ENCODE measurements at regions not wholly inside any gene's neighbourhood (a gene's known extent, or its start where the extent isn't known, plus 50 kb on each side); places are given as distances from the start of the nearest gene placed in this dataset.

DNA sequence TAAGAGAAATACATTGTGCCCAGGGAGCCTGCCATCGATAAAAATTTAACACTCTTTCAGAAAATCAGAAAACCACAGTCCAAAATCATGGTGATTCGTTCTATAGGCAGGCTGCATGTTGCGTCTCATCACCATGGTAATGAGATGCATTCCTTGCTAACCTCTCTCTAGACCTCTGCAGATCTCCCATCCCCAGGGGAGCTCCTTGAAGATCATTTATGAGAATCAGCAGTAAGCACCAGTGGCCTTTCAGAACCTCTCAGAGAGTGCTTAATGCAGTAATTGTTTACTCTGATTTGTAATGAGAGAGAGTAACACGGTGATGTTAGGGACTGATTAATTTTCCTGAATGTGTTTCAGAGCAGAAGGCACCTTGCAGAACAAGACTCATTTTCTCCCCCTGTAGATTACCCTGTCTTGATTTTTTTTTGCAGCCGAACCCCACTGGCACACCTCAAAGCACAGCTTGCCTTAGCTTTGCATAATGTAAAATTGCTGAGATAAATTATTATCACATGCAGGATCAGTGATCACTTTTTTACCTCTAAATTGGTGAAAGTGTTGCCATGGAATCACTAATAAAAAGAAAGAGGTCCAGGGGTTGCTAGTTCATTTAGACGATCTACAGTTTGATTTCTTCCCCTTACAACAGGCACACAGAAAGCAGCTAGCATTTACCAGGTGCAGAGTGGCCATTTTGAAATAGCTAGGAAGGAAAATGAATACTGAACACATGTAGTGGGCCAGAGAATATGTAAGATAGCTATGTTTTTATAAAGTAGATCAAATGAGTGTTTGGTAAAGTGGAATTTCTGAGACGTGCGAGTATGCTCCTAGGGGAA lies 98.9 kb upstream of the CHL1 start:
- POLR2A ChIA-PET (ENCODE audit: partially characterized antibody) = no interaction called here
- CTCF ChIA-PET (ENCODE audit: partially characterized antibody) = no interaction called here
- no peaks in the 10 kb centered on the region for H3K4me1 ChIP-seq (ENCODE audit: insufficient read depth, low read length)

GRCh38 chr3:98259-98654 lies 98.3 kb upstream of the CHL1 start:
- H3K27ac ChIP-seq (ENCODE audit: low read depth, low read length) = no peak overlapping the region
- H3K36me3 Mint-ChIP-seq = no peaks in the 10 kb centered on the region
- no peaks in the 10 kb centered on the region for H3K4me1 Mint-ChIP-seq
- intact Hi-C loops (cut with micrococcal nuclease) = no loop called here
- peaks cover 0 to 2% (median 0%) of the 10 kb centered on the region in 8 donors for H3K9me3 Mint-ChIP-seq
- POLR2A ChIA-PET (ENCODE audit: partially characterized antibody) = no interaction called here
- DNase-seq = no peak
- H3K4me1 ChIP-seq (ENCODE audit: insufficient read depth, low read length) = no peaks in the 10 kb centered on the region
- no peak overlapping the region for H3K27ac Mint-ChIP-seq
- CTCF ChIA-PET (ENCODE audit: partially characterized antibody) = no interaction called here
- H3K4me3 ChIP-seq (ENCODE audit: low read length in 2 of 2) = no peak overlapping the region
- H3K4me3 Mint-ChIP-seq = no peak overlapping the region
- no peaks in the 10 kb centered on the region for H3K36me3 ChIP-seq (ENCODE audit: insufficient read depth, low read length)
- H3K9me3 ChIP-seq (ENCODE audit: control insufficient read depth in 1 of 2, low read length in 2 of 2) = no peaks in the 10 kb centered on the region
- peaks cover 0 to 3% of the 10 kb centered on the region in 2 donors for H3K27me3 Mint-ChIP-seq
- no peaks in the 10 kb centered on the region for H3K27me3 ChIP-seq (ENCODE audit: insufficient read depth, low read length)

More for the DNA sequence above, 98.9 kb upstream of the CHL1 start:
- no peak overlapping the region for H3K27ac ChIP-seq (ENCODE audit: low read depth, low read length)
- no peaks in the 10 kb centered on the region for H3K27me3 ChIP-seq (ENCODE audit: insufficient read depth, low read length)
- no peak for DNase-seq
- no peaks in the 10 kb centered on the region for H3K36me3 Mint-ChIP-seq
- H3K4me3 ChIP-seq (ENCODE audit: low read length in 2 of 2) = no peak overlapping the region
- intact Hi-C loops (cut with micrococcal nuclease) = no loop called here
- no peaks in the 10 kb centered on the region for H3K36me3 ChIP-seq (ENCODE audit: insufficient read depth, low read length)
- no peaks in the 10 kb centered on the region for H3K4me1 Mint-ChIP-seq
- no peaks in the 10 kb centered on the region for H3K9me3 ChIP-seq (ENCODE audit: control insufficient read depth in 1 of 2, low read length in 2 of 2)
- H3K9me3 Mint-ChIP-seq = peaks cover 0 to 2% (median 0%) of the 10 kb centered on the region in 8 donors
- no peak overlapping the region for H3K27ac Mint-ChIP-seq
- H3K27me3 Mint-ChIP-seq = peaks cover 0 to 3% of the 10 kb centered on the region in 2 donors
- H3K4me3 Mint-ChIP-seq = no peak overlapping the region

- no peak overlapping the region for H3K27ac ChIP-seq (ENCODE audit: low read depth, low read length)
- no peaks in the 10 kb centered on the region for H3K4me1 ChIP-seq (ENCODE audit: insufficient read depth, low read length)
- no peaks in the 10 kb centered on the region for H3K4me1 Mint-ChIP-seq
- no peak overlapping the region for H3K27ac Mint-ChIP-seq
- H3K4me3 Mint-ChIP-seq = no peak overlapping the region
- no peaks in the 10 kb centered on the region for H3K36me3 ChIP-seq (ENCODE audit: insufficient read depth, low read length)
- ChIA-PET POLR2A (ENCODE audit: partially characterized antibody) (no interaction called here), CTCF (ENCODE audit: partially characterized antibody) (no interaction called here)
- no peaks in the 10 kb centered on the region for H3K27me3 ChIP-seq (ENCODE audit: insufficient read depth, low read length)
- no peaks in the 10 kb centered on the region for H3K9me3 ChIP-seq (ENCODE audit: control insufficient read depth in 1 of 2, low read length in 2 of 2)
- no peak overlapping the region for H3K4me3 ChIP-seq (ENCODE audit: low read length in 2 of 2)
- intact Hi-C loops (cut with micrococcal nuclease) = no loop called here
- no peak for DNase-seq
- no peaks in the 10 kb centered on the region for H3K36me3 Mint-ChIP-seq
- peaks cover 0 to 2% (median 0%) of the 10 kb centered on the region in 8 donors for H3K9me3 Mint-ChIP-seq
- H3K27me3 Mint-ChIP-seq = peaks cover 0 to 3% of the 10 kb centered on the region in 2 donors
Measured at GRCh38 chr3:99506-99905, 97.1 kb upstream of the CHL1 start.

DNA sequence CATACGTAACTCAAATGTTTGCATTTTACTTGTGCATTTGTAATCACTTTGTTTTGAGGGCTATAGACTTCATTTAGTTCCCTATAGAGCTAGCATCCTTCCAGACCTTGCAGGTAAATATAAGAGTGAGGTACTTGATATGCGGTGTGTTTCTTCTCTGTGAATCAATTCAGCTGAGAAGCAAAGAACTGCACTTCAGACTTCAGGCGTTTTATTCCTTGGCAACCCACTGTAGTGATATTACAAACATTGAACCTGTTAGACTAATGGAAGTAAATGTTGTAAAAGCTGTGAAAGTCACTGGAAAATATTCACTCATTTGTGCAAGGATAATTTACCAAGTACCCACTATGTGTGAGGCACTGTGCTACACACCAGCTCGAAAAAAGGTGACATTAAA lies 94.1 kb upstream of the CHL1 start:
- POLR2A ChIA-PET (ENCODE audit: partially characterized antibody) = no interaction called here
- Histone ChIP-seq H3K4me1 (ENCODE audit: insufficient read depth, low read length) (no peaks in the 10 kb centered on the region), H3K36me3 (ENCODE audit: insufficient read depth, low read length) (no peaks in the 10 kb centered on the region), H3K27me3 (ENCODE audit: insufficient read depth, low read length) (no peaks in the 10 kb centered on the region), H3K27ac (ENCODE audit: low read depth, low read length) (no peak overlapping the region), H3K4me3 (ENCODE audit: low read length in 2 of 2) (no peak overlapping the region), H3K9me3 (ENCODE audit: control insufficient read depth in 1 of 2, low read length in 2 of 2) (no peaks in the 10 kb centered on the region)
- Mint-ChIP-seq H3K4me1 (no peaks in the 10 kb centered on the region), H3K9me3 (peaks cover 0 to 2% (median 0%) of the 10 kb centered on the region in 8 donors), H3K36me3 (no peaks in the 10 kb centered on the region), H3K27me3 (peaks cover 0 to 3% of the 10 kb centered on the region in 2 donors), H3K27ac (no peak overlapping the region), H3K4me3 (no peak overlapping the region)
- intact Hi-C loops (cut with micrococcal nuclease) = no loop called here
- CTCF ChIA-PET (ENCODE audit: partially characterized antibody) = no interaction called here
- no peak for DNase-seq

- H3K36me3 Mint-ChIP-seq = no peaks in the 10 kb centered on the region
- Histone ChIP-seq H3K4me3 (ENCODE audit: low read length in 2 of 2) (no peak overlapping the region), H3K27me3 (ENCODE audit: insufficient read depth, low read length) (no peaks in the 10 kb centered on the region), H3K27ac (ENCODE audit: low read depth, low read length) (no peak overlapping the region), H3K36me3 (ENCODE audit: insufficient read depth, low read length) (no peaks in the 10 kb centered on the region), H3K9me3 (ENCODE audit: control insufficient read depth in 1 of 2, low read length in 2 of 2) (no peaks in the 10 kb centered on the region), H3K4me1 (ENCODE audit: insufficient read depth, low read length) (no peaks in the 10 kb centered on the region)
- no peak overlapping the region for H3K4me3 Mint-ChIP-seq
- peaks cover 0 to 2% (median 0%) of the 10 kb centered on the region in 8 donors for H3K9me3 Mint-ChIP-seq
- intact Hi-C loops (cut with micrococcal nuclease) = no loop called here
- DNase-seq = no peak
- no peaks in the 10 kb centered on the region for H3K4me1 Mint-ChIP-seq
- ChIA-PET POLR2A (ENCODE audit: partially characterized antibody) (no interaction called here), CTCF (ENCODE audit: partially characterized antibody) (no interaction called here)
- H3K27me3 Mint-ChIP-seq = peaks cover 0 to 3% of the 10 kb centered on the region in 2 donors
- no peak overlapping the region for H3K27ac Mint-ChIP-seq
Measured at GRCh38 chr3:103991-104390, 92.6 kb upstream of the CHL1 start.

DNA sequence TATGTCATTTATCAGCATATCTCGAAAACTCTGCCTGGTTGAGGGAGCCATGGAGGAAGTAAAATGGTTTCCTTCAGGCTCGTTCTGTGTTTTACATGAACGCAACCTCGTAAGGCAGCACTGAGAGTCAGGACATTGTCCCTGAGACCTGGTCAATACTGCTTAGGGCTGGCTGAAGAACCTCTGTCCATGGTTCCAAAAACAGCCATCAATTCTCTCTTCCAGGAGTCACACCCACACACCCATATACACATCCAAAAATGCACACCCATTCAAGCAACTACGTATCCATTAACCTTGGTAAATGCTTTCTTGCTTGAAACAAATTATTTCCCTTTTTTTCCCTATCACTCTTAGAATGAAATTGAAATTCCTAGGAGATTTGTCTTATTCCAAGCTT lies 91.0 kb upstream of the CHL1 start:
- DNase-seq = no peak
- no peak overlapping the region for H3K4me3 ChIP-seq (ENCODE audit: low read length in 2 of 2)
- intact Hi-C loops (cut with micrococcal nuclease) = no loop called here
- H3K4me1 ChIP-seq (ENCODE audit: insufficient read depth, low read length) = no peaks in the 10 kb centered on the region
- Mint-ChIP-seq H3K9me3 (no peaks in the 10 kb centered on the region), H3K27me3 (no peaks in the 10 kb centered on the region), H3K27ac (no peak overlapping the region), H3K4me3 (no peak overlapping the region), H3K4me1 (no peaks in the 10 kb centered on the region), H3K36me3 (no peaks in the 10 kb centered on the region)
- H3K9me3 ChIP-seq (ENCODE audit: control insufficient read depth in 1 of 2, low read length in 2 of 2) = no peaks in the 10 kb centered on the region
- H3K27ac ChIP-seq (ENCODE audit: low read depth, low read length) = no peak overlapping the region
- POLR2A ChIA-PET (ENCODE audit: partially characterized antibody) = no interaction called here
- no peaks in the 10 kb centered on the region for H3K36me3 ChIP-seq (ENCODE audit: insufficient read depth, low read length)
- H3K27me3 ChIP-seq (ENCODE audit: insufficient read depth, low read length) = no peaks in the 10 kb centered on the region
- CTCF ChIA-PET (ENCODE audit: partially characterized antibody) = no interaction called here

GRCh38 chr3:106619-107018 lies 89.9 kb upstream of the CHL1 start:
- intact Hi-C loops (cut with micrococcal nuclease) = no loop called here
- H3K4me3 Mint-ChIP-seq = no peak overlapping the region
- POLR2A ChIA-PET (ENCODE audit: partially characterized antibody) = no interaction called here

More at GRCh38 chr3:106619-107018, 89.9 kb upstream of the CHL1 start:
- Histone ChIP-seq H3K4me1 (ENCODE audit: insufficient read depth, low read length) (no peaks in the 10 kb centered on the region), H3K27ac (ENCODE audit: low read depth, low read length) (no peak overlapping the region), H3K9me3 (ENCODE audit: control insufficient read depth in 1 of 2, low read length in 2 of 2) (no peaks in the 10 kb centered on the region), H3K36me3 (ENCODE audit: insufficient read depth, low read length) (no peaks in the 10 kb centered on the region), H3K4me3 (ENCODE audit: low read length in 2 of 2) (no peak overlapping the region), H3K27me3 (ENCODE audit: insufficient read depth, low read length) (no peaks in the 10 kb centered on the region)
- Mint-ChIP-seq H3K4me1 (no peaks in the 10 kb centered on the region), H3K27ac (no peak overlapping the region), H3K27me3 (no peaks in the 10 kb centered on the region), H3K36me3 (no peaks in the 10 kb centered on the region), H3K9me3 (no peaks in the 10 kb centered on the region)
- CTCF ChIA-PET (ENCODE audit: partially characterized antibody) = no interaction called here
- DNase-seq = no peak
